ENCODE measurements at regions not wholly inside any gene's neighbourhood (a gene's known extent, or its start where the extent isn't known, plus 50 kb on each side); places are given as distances from the start of the nearest gene placed in this dataset.
"Not testable (repeated sequence)": the region's sequence is repeated elsewhere in the genome, so short reads cannot be mapped to it uniquely, and the experiment has no call there.

DNA sequence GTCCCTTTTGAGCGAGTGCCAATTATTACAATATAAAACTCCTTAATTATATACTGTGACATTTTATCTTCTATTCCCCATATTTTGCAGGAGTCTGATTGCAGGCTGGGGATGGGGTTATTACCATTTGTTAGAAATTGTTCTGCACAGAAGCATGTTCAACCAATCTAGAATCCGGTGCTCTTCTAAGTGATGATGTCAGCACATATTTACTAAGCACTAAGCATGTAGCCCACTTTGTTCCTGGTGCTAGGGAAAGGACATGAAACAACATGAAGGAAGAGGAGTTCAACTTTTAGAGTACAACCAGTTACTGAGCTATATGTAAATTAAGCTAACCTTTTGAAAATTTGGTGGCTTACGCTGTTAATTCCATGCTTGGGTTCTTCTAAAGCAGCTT lies 52.8 kb upstream of the IL1RAPL2 start:
- H3K27me3 Mint-ChIP-seq (ENCODE audit: low read depth) = peaks cover 5% of the 10 kb centered on the region
- H3K4me1 Mint-ChIP-seq (ENCODE audit: low read depth) = no peaks in the 10 kb centered on the region
- H3K36me3 Mint-ChIP-seq (ENCODE audit: insufficient read depth in 2 of 2) = no peaks in the 10 kb centered on the region
- H3K4me3 Mint-ChIP-seq = no peak overlapping the region
- peaks cover 1 to 2% of the 10 kb centered on the region in 2 donors for H3K9me3 Mint-ChIP-seq
- ATAC-seq (replicated peaks in 1 of 2) (no peak), DNase-seq (no peak)
- H3K27ac Mint-ChIP-seq = no peak overlapping the region

DNA sequence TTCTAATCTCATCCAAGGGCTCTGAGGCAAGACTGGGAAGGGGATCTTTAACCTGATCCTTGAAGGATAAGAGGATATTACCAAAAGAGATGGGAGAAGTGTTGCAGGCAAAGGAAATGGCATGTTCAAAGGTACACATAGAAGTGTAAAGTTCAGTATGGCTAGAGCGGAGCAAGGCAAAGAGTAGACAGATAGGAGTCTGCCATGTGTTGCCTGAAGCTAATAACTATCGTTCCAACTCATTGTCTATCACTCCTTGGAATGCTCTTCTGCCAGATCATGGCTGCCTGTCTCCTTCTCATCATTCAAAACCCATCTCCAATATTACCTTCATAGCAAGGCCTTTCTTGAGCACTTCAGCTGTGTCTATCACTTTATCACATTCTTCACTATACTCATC lies 55.2 kb upstream of the IL1RAPL2 start:
- Mint-ChIP-seq H3K36me3 (ENCODE audit: insufficient read depth in 2 of 2) (no peaks in the 10 kb centered on the region), H3K9me3 (peaks cover 1 to 2% of the 10 kb centered on the region in 2 donors), H3K4me3 (no peak overlapping the region), H3K4me1 (ENCODE audit: low read depth) (no peaks in the 10 kb centered on the region), H3K27ac (no peak overlapping the region), H3K27me3 (ENCODE audit: low read depth) (peaks cover 5% of the 10 kb centered on the region)
- ATAC-seq (replicated peaks in 1 of 2) = no peak
- no peak for DNase-seq

DNA sequence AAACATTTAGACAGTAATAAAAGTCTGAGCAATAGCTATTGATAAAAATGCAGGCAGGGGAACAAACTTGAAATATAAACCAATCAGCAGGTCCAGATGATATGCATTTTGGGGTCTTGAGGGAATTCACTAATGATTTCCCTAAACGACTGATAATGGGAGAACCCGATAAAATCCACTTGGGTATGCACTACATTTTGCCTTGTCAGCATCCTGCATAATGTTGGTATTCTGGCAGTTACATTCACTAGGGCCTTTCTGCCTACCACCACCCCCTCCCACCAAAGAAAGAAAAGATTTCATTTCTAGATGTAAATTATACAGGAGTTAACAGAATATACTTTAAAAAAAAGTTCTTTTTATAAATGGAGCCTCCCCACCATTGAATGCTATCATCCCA lies 63.5 kb upstream of the IL1RAPL2 start:
- H3K36me3 Mint-ChIP-seq (ENCODE audit: insufficient read depth in 2 of 2) = no peaks in the 10 kb centered on the region
- H3K27ac Mint-ChIP-seq = no peak overlapping the region
- DNase-seq (no peak), ATAC-seq (replicated peaks in 1 of 2) (no peak)
- H3K9me3 Mint-ChIP-seq = no peaks in the 10 kb centered on the region
- H3K4me3 Mint-ChIP-seq = no peak overlapping the region
- H3K4me1 Mint-ChIP-seq (ENCODE audit: low read depth) = no peaks in the 10 kb centered on the region
- H3K27me3 Mint-ChIP-seq (ENCODE audit: low read depth) = peaks cover 10% of the 10 kb centered on the region

DNA sequence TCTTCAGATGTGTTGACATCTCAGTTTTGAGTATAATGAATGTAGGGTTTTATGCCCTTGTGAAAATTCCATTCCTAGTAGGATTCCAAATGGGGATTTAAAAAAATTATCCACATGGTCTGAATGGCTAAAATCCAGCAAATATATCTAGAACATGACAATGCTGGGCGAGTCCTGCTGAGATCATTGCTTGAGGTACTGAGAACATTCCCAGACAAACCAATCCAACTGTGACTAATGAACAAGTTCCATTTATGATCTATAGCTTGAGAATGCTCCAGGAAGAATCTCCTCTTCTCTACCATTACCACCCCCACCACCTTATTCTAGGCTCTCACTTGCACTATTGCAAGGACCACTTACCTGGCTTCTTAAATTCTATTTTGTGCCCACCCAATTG lies 77.2 kb upstream of the IL1RAPL2 start:
- Mint-ChIP-seq H3K9me3 (peaks cover 0 to 1% of the 10 kb centered on the region in 2 donors), H3K4me3 (no peak overlapping the region), H3K4me1 (ENCODE audit: low read depth) (no peaks in the 10 kb centered on the region), H3K27me3 (ENCODE audit: low read depth) (peaks cover 50% of the 10 kb centered on the region), H3K36me3 (ENCODE audit: insufficient read depth in 2 of 2) (no peaks in the 10 kb centered on the region), H3K27ac (no peak overlapping the region)
- no peak for DNase-seq
- no peak for ATAC-seq (replicated peaks in 1 of 2)

DNA sequence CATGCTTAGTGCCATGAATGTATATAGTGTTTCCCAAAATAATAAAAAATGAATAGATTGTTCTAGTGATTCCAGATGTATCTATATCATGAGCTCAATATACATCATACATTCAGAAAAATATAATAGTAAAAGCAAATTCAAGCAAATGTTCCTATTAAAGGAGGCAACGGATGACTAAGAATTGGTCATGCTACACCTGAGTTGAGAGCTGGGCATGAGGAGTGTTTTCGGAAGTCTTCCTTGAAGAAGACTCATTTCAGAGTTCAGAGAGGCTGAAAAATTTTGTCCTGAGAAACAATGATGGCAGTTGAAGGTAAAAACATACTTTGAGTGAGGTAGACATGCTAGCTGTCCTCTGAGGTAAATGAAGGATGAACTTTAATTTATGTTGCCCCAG lies 79.3 kb upstream of the IL1RAPL2 start:
- Mint-ChIP-seq H3K9me3 (peaks cover 0 to 2% of the 10 kb centered on the region in 2 donors), H3K4me1 (ENCODE audit: low read depth) (no peaks in the 10 kb centered on the region), H3K4me3 (no peak overlapping the region), H3K36me3 (ENCODE audit: insufficient read depth in 2 of 2) (no peaks in the 10 kb centered on the region), H3K27ac (no peak overlapping the region), H3K27me3 (ENCODE audit: low read depth) (peaks cover 42% of the 10 kb centered on the region)
- DNase-seq (no peak), ATAC-seq (replicated peaks in 1 of 2) (no peak)

DNA sequence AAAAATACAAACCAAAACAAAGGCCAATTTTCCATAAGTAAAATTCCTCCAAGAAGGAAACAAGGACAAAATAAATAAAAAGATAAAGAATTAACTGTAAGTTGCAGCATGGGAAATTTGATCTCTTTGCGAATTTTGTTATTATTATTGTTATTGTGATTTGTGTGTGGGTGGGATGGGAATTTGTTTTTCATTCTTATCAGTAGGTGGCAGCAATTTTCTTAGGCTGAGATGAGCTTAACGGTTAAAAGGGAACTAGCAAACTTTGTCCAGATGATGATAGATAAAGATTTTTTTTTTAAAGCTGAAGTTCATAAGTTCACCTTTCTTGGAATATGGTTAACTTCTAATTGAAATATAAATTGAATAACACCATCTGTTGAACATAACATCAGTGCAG lies 83.2 kb upstream of the IL1RAPL2 start:
- peaks cover 0 to 2% of the 10 kb centered on the region in 2 donors for H3K9me3 Mint-ChIP-seq
- no peak for ATAC-seq (replicated peaks in 1 of 2)
- DNase-seq = no peak
- H3K27ac Mint-ChIP-seq = no peak overlapping the region
- H3K4me3 Mint-ChIP-seq = no peak overlapping the region
- no peaks in the 10 kb centered on the region for H3K4me1 Mint-ChIP-seq (ENCODE audit: low read depth)
- H3K36me3 Mint-ChIP-seq (ENCODE audit: insufficient read depth in 2 of 2) = no peaks in the 10 kb centered on the region
- H3K27me3 Mint-ChIP-seq (ENCODE audit: low read depth) = peaks cover 37% of the 10 kb centered on the region

DNA sequence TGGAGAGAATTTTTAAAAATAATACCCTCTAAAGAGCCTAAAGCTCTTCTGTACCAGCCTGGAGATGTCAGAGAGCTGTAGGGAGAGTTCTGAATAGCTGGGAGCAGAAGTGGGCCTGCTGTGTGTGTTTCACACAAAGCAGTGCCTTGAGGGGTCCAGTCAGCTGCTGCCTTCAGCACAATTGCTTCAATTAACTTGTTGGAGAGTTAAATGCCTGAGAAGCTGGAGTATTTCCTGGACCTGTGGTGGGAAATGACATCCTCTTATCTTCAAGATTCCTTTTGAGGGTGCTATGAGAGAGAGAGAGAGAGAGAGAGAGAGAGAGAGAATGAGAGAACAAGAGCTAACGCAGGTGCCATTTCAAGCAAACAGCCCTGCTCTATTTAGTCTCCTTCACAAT lies 96.2 kb upstream of the IL1RAPL2 start:
- Mint-ChIP-seq H3K9me3 (no peaks in the 10 kb centered on the region), H3K36me3 (ENCODE audit: insufficient read depth in 2 of 2) (no peaks in the 10 kb centered on the region), H3K4me3 (no peak overlapping the region), H3K27me3 (ENCODE audit: low read depth) (peaks cover 42% of the 10 kb centered on the region), H3K27ac (no peak overlapping the region), H3K4me1 (ENCODE audit: low read depth) (no peaks in the 10 kb centered on the region)
- DNase-seq = no peak
- ATAC-seq (replicated peaks in 1 of 2) = no peak

DNA sequence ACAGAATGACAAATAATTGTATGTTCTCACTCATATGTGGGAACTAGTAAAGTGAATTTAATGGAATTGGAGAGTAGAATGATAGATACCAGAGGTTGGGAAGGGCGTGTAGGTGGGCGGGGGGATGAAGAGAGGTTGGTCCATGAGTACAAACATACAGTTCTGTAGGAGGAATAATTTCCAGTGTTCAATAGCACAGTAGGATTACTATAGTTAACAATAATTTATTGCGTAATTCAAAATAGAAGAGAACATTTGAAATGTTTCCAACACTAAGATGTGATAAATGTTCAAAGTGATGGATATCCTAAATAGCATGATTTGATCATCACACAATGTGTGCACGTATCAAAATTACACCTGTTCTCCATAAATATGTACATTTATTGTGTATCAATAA lies 106.2 kb upstream of the IL1RAPL2 start:
- Mint-ChIP-seq H3K9me3 (peaks cover 2 to 5% of the 10 kb centered on the region in 2 donors), H3K4me1 (ENCODE audit: low read depth) (no peaks in the 10 kb centered on the region), H3K27ac (no peak overlapping the region), H3K4me3 (no peak overlapping the region), H3K36me3 (ENCODE audit: insufficient read depth in 2 of 2) (no peaks in the 10 kb centered on the region), H3K27me3 (ENCODE audit: low read depth) (no peaks in the 10 kb centered on the region)
- DNase-seq (no peak), ATAC-seq (replicated peaks in 1 of 2) (no peak)

DNA sequence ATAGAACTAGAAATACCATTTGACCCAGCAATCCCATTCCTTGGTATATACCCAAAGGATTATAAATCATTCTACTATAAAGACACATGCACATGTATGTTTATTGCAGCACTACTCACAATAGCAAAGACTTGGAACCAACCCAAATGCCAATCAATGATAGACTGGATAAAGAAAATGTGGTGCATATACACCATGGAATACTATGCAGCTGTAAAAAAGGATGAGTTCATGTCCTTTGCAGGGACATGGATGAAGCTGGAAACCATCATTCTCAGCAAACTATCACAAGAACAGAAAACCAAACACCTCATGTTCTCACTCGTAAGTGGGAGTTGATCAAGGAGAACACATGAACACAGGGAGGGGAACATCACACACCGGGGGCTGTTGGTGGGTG lies 108.9 kb upstream of the IL1RAPL2 start:
- H3K9me3 Mint-ChIP-seq; H3K4me3 Mint-ChIP-seq; H3K4me1 Mint-ChIP-seq (ENCODE audit: low read depth); ATAC-seq (replicated peaks in 1 of 2); H3K27me3 Mint-ChIP-seq (ENCODE audit: low read depth); H3K27ac Mint-ChIP-seq; H3K36me3 Mint-ChIP-seq (ENCODE audit: insufficient read depth in 2 of 2); DNase-seq: not testable (repeated sequence)

DNA sequence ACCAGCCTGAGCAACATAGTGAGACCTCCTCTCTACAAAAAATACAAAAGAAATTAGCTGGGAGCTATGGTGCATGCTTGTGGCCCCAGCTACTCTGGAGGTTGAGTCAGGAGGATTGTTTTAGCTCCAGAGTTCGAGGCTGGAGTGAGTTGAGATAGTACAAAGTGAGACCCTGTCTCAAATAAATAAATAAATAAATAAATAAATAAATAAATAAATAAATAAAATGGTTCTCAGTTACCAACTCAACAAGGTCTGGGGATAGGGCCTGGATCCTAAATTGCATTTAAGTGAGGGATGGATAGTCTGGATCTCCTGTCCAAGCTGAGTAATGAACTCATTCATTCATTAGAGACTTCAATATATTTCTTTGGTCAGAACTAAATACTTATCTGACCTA lies 115.7 kb upstream of the IL1RAPL2 start:
- H3K9me3 Mint-ChIP-seq = no peaks in the 10 kb centered on the region
- H3K4me3 Mint-ChIP-seq = no peak overlapping the region
- DNase-seq (no peak), ATAC-seq (replicated peaks in 1 of 2) (no peak)
- H3K27me3 Mint-ChIP-seq (ENCODE audit: low read depth) = peaks cover 11% of the 10 kb centered on the region
- H3K27ac Mint-ChIP-seq = no peak overlapping the region
- no peaks in the 10 kb centered on the region for H3K36me3 Mint-ChIP-seq (ENCODE audit: insufficient read depth in 2 of 2)
- H3K4me1 Mint-ChIP-seq (ENCODE audit: low read depth) = no peaks in the 10 kb centered on the region

DNA sequence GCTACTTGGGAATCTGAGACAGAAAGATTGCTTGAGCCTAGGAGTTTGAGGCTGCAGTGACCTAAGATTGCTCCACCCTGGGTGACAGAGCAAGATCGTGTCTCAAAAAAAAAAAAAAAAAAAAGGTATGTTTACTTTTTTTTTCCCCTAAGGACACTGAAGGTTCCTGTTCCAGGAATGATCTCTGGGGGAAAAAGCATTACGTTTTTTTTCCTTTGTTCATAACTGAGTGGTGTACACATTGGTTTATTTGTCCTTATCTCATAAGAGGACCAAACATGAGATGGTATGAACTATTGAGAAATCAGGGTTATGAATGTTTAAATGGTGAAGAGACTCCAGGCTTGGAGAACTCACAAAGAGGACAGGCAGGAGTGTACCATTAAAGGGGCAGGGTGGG lies 120.4 kb upstream of the IL1RAPL2 start:
- peaks cover 6% of the 10 kb centered on the region for H3K27me3 Mint-ChIP-seq (ENCODE audit: low read depth)
- no peak overlapping the region for H3K27ac Mint-ChIP-seq
- ATAC-seq (replicated peaks in 1 of 2) (no peak), DNase-seq (no peak)
- H3K4me3 Mint-ChIP-seq = no peak overlapping the region
- no peaks in the 10 kb centered on the region for H3K4me1 Mint-ChIP-seq (ENCODE audit: low read depth)
- no peaks in the 10 kb centered on the region for H3K36me3 Mint-ChIP-seq (ENCODE audit: insufficient read depth in 2 of 2)
- no peaks in the 10 kb centered on the region for H3K9me3 Mint-ChIP-seq

DNA sequence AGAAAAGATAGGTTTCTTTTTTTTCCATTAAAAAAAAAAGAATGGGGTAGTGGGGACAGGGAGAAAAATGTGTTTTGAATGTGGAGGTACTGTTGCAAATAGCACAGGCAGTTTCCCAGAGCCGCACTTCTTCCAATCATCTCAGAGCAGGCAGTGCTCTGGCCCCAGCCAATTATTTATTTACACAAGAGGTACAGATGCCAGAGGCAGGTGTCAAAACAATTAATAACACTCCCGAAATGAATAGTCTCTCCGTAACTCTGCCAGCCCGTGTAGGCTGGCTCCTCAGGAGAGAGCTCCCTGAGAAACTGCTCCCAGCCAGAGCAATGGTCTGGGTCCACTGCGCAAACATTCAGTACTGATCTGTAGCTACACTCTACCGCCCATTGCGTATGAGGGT lies 130.8 kb upstream of the IL1RAPL2 start:
- Mint-ChIP-seq H3K4me1 (ENCODE audit: low read depth) (no peaks in the 10 kb centered on the region), H3K27ac (no peak overlapping the region), H3K4me3 (no peak overlapping the region), H3K9me3 (no peaks in the 10 kb centered on the region), H3K27me3 (ENCODE audit: low read depth) (peaks cover 58% of the 10 kb centered on the region), H3K36me3 (ENCODE audit: insufficient read depth in 2 of 2) (no peaks in the 10 kb centered on the region)
- DNase-seq (no peak), ATAC-seq (replicated peaks in 1 of 2) (no peak)

DNA sequence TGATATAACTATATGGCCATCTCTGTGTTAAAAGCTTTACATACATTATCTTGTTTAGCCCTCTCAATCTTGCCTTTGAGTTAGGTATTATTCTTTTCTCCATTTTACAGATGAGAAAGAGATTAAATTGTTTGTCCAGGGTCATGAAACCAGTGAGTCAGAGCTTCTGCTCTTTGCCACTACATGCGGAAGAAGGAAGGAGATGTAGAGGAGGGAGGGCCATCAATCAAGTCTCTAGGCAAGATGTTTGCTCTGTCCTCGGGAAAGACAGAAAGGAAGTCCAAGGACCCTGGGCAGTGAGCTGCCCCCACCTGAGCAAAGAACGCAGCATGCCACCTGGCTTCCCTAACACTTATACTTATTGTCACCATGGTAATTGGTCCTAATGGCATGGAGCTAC lies 133.7 kb upstream of the IL1RAPL2 start:
- no peaks in the 10 kb centered on the region for H3K4me1 Mint-ChIP-seq (ENCODE audit: low read depth)
- H3K4me3 Mint-ChIP-seq = no peak overlapping the region
- no peaks in the 10 kb centered on the region for H3K36me3 Mint-ChIP-seq (ENCODE audit: insufficient read depth in 2 of 2)
- ATAC-seq (replicated peaks in 1 of 2) = no peak
- no peak overlapping the region for H3K27ac Mint-ChIP-seq
- H3K9me3 Mint-ChIP-seq = no peaks in the 10 kb centered on the region
- peaks cover 55% of the 10 kb centered on the region for H3K27me3 Mint-ChIP-seq (ENCODE audit: low read depth)
- DNase-seq = no peak

DNA sequence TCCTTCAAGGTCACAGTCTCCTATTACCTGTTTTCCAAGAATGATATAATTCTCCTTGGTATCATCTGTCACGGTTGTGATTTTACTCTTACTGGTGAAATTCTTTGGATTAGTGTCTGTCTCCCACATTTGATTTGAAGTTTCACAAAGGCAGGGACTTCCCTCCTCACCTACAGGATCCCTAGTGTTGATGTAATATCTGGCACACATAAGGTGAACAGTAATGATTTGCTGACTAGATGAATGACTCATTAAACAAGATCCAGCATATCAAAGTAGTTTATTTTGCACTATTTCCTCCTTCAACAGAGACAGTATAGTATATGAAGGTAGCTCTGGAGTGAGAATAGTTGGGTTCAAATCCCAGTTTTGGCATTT lies 135.3 kb upstream of the IL1RAPL2 start:
- Mint-ChIP-seq H3K27ac (no peak overlapping the region), H3K36me3 (ENCODE audit: insufficient read depth in 2 of 2) (no peaks in the 10 kb centered on the region)

More for the DNA sequence above, 135.3 kb upstream of the IL1RAPL2 start:
- no peaks in the 10 kb centered on the region for H3K9me3 Mint-ChIP-seq
- no peak for ATAC-seq (replicated peaks in 1 of 2)
- no peak for DNase-seq
- H3K4me3 Mint-ChIP-seq = no peak overlapping the region
- peaks cover 57% of the 10 kb centered on the region for H3K27me3 Mint-ChIP-seq (ENCODE audit: low read depth)
- H3K4me1 Mint-ChIP-seq (ENCODE audit: low read depth) = no peaks in the 10 kb centered on the region

All from activated T-cell treated with anti-CD3 and anti-CD28 coated beads, Interleukin-2, amount 50 U/mL, for 72 hours (primary cell).